Left cardiac atrium (tissue), 4 donors: ENCODE measurements at regions not wholly inside any gene's neighbourhood (a gene's known extent, or its start where the extent isn't known, plus 50 kb on each side); places are given as distances from the start of the nearest gene placed in this dataset.

Experiments
- ATAC-seq, 2 donors: fragments of 200-7000 bp; cut with Tn5 transposase; one replicate each; pipeline ENCODE4 v1.9.1; 2020; ENCODE audit warnings: mild to moderate bottlenecking in 2 of 2, moderate library complexity in 2 of 2
- DNase-seq: peaks from one replicate; pipeline ENCODE4 v3.0.0-alpha.2; 2020
- intact Hi-C, 2 donors: fragments of 100-400 bp; cut with DNase I; formaldehyde crosslinking; loops; one replicate each; pipeline versions ENCODE4 v1.14.1 to v1.15.1; 2022 to 2023
- microRNA-seq, 2 donors: library from miRNA; unstranded; fragments of <30 nt; microRNA quantifications; one replicate each; pipeline ENCODE4 v1.2.0, GENCODE V29; 2020
- donor health status: DM: no; HTN: yes; CAD: no.
- donor health status: DM: no; HTN: yes; CAD: no; lungs with severe emphysema.
- donor health status: DM: yes; HTN: yes; CAD: no.
- donor health status: Dilated cardiomyopathy.

GRCh38 chr7:18419456-18419855 is 76.1 kb upstream of the HDAC9 start:
- no peak for ATAC-seq
- intact Hi-C loops: no loop called here
- DNase-seq: no peak

GRCh38 chr7:18420108-18420507 is 75.4 kb upstream of the HDAC9 start:
- ATAC-seq (no peak), DNase-seq (no peak)
- intact Hi-C loops: no loop called here

GRCh38 chr7:18420748-18421147 is 74.8 kb upstream of the HDAC9 start:
- DNase-seq: no peak
- intact Hi-C loops: no loop called here
- no peak for ATAC-seq

- no peak for DNase-seq
- intact Hi-C loops: no loop called here
- no peak for ATAC-seq
These were observed 74.1 kb upstream of the HDAC9 start for GRCh38 chr7:18421297-18422002.

GRCh38 chr7:18425227-18425626 is 70.3 kb upstream of the HDAC9 start:
- ATAC-seq: no peak
- intact Hi-C loops: no loop called here

GRCh38 chr7:18425838-18426445 is 69.6 kb upstream of the HDAC9 start:
- intact Hi-C loops: no loop called here
- DNase-seq (no peak), ATAC-seq (no peak)

More at GRCh38 chr7:18425227-18425626, 70.3 kb upstream of the HDAC9 start:
- no peak for DNase-seq

GRCh38 chr7:18426564-18427226 is 68.9 kb upstream of the HDAC9 start:
- DNase-seq (no peak), ATAC-seq (no peak)
- intact Hi-C loops: no loop called here

- ATAC-seq: no peak
- intact Hi-C loops: no loop called here
- DNase-seq: no peak
These were observed 66.0 kb upstream of the HDAC9 start for GRCh38 chr7:18429547-18429946.

GRCh38 chr7:18430810-18431209 is 64.7 kb upstream of the HDAC9 start:
- intact Hi-C loops: loop anchor here in 1 of 2 donors (10.0 kb wide), 1 partner anchor 66 kb away; no protein-coding TSS in a partner anchor
- DNase-seq: no peak
- no peak for ATAC-seq

- DNase-seq (no peak), ATAC-seq (no peak)
- intact Hi-C loops: loop anchor here in 1 of 2 donors (10.0 kb wide), 1 partner anchor 69 kb away; no protein-coding TSS in a partner anchor
These were observed 61.4 kb upstream of the HDAC9 start for GRCh38 chr7:18434171-18434570.

GRCh38 chr7:18437101-18437500 is 58.4 kb upstream of the HDAC9 start:
- ATAC-seq (no peak), DNase-seq (no peak)
- intact Hi-C loops: loop anchor here in 1 of 2 donors (10.0 kb wide), 1 partner anchor 72 kb away; no protein-coding TSS in a partner anchor

- no peak for DNase-seq
These were observed 54.6 kb upstream of the HDAC9 start for GRCh38 chr7:18440934-18441333.

GRCh38 chr7:18444826-18445225 is 50.7 kb upstream of the HDAC9 start:
- ATAC-seq (no peak), DNase-seq (no peak)
- intact Hi-C loops: no loop called here

More at GRCh38 chr7:18440934-18441333, 54.6 kb upstream of the HDAC9 start:
- intact Hi-C loops: no loop called here
- ATAC-seq: no peak

- no peak for ATAC-seq
- intact Hi-C loops: no loop called here
- no peak for DNase-seq
These were observed 50.1 kb upstream of the HDAC9 start for GRCh38 chr7:18445483-18445882.

Small RNA genes in the stretch of these regions (microRNA-seq; reads per million reads assigned to microRNA genes)
- 0 reads per million in 2 donors for gene MIR1302-6
